ENCODE measurements at regions not wholly inside any gene's neighbourhood (a gene's known extent, or its start where the extent isn't known, plus 50 kb on each side); places are given as distances from the start of the nearest gene placed in this dataset.

- TF ChIP-seq CTCF (IDR thresholded peaks at IDR 0.05; ENCODE audit: insufficient read depth, low read length, poor library complexity, severe bottlenecking) (no peak), EZH2phosphoT487 (conservative IDR thresholded peaks at IDR 0.05; ENCODE audit: low read length) (no peak)
Observed at GRCh38 chr13:71124230-71124629, 742.8 kb downstream of the DACH1 start.
